Hepatocyte (in vitro differentiated cells): ENCODE measurements at regions not wholly inside any gene's neighbourhood (a gene's known extent, or its start where the extent isn't known, plus 50 kb on each side); places are given as distances from the start of the nearest gene placed in this dataset.

Source experiments
- EZH2 ChIP-seq: fragments of 200-600 bp; sonication (generic); IDR thresholded peaks from 2 replicates; pipeline ENCODE4 v1.6.1; 2016; ENCODE audit warnings: antibody characterized with exemption, mild to moderate bottlenecking, borderline replicate concordance
- EZH2phosphoT487 ChIP-seq: fragments of 200-600 bp; sonication (generic); IDR thresholded peaks from one replicate; pipeline ENCODE4 v1.6.1; 2018; ENCODE audit warnings: antibody characterized with exemption, mild to moderate bottlenecking, low read depth, moderate library complexity; ENCODE audit not compliant: unreplicated experiment, severe bottlenecking
- TF ChIP-seq, protein P1 (sequence below): fragments of 200-600 bp; sonication (generic); IDR thresholded peaks from 2 replicates; pipeline ENCODE4 v1.5.1; 2016; ENCODE audit warnings: antibody characterized with exemption, mild to moderate bottlenecking; ENCODE audit not compliant: poor library complexity

DNA sequence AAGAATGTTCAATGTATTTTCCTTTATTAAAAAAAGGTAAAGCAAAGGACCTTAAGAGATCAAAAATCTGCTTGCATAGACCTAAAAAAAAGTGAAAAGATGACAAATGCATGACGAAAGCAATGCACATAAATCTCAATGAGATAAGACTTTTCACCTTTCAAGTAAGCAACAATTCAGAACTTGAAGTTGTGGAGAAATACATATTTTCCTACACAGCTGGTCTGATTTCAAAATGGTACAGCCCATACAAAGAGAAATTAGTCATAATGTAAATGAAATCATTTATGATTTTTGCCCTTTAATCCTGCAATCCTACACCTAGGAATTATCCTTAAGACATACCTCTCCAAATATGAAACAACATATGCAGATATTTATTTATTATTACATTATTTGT is 568.0 kb downstream of the ANXA1 start:
- TF ChIP-seq EZH2phosphoT487 (no peak), EZH2 (no peak)
- TF ChIP-seq, protein P1, sequence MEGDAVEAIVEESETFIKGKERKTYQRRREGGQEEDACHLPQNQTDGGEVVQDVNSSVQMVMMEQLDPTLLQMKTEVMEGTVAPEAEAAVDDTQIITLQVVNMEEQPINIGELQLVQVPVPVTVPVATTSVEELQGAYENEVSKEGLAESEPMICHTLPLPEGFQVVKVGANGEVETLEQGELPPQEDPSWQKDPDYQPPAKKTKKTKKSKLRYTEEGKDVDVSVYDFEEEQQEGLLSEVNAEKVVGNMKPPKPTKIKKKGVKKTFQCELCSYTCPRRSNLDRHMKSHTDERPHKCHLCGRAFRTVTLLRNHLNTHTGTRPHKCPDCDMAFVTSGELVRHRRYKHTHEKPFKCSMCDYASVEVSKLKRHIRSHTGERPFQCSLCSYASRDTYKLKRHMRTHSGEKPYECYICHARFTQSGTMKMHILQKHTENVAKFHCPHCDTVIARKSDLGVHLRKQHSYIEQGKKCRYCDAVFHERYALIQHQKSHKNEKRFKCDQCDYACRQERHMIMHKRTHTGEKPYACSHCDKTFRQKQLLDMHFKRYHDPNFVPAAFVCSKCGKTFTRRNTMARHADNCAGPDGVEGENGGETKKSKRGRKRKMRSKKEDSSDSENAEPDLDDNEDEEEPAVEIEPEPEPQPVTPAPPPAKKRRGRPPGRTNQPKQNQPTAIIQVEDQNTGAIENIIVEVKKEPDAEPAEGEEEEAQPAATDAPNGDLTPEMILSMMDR: no peak
